CD4-positive, alpha-beta memory T cell (primary cell): ENCODE measurements at regions not wholly inside any gene's neighbourhood (a gene's known extent, or its start where the extent isn't known, plus 50 kb on each side); places are given as distances from the start of the nearest gene placed in this dataset.
"Not testable (repeated sequence)": the region's sequence is repeated elsewhere in the genome, so short reads cannot be mapped to it uniquely, and the experiment has no call there.

Experiments used
- CTCF ChIA-PET: fragments of 350-600 bp; sonication (Branson Sonifier 250); formaldehyde crosslinking; loops from one replicate; lab custom pipeline; 2021; ENCODE audit warnings: inconsistent platforms; ENCODE audit not compliant: partially characterized antibody; lab: Charles Lee
- POLR2A ChIA-PET: fragments of 350-600 bp; sonication (Branson Sonifier 250); formaldehyde crosslinking; loops from one replicate; lab custom pipeline; 2021; ENCODE audit not compliant: partially characterized antibody; lab: Charles Lee
- DNase-seq, 5 donors: peaks; one replicate each; pipeline versions ENCODE4 v3.0.0 to v3.0.0-alpha.2; 2020 to 2022; ENCODE audit warnings: mixed read lengths in 1 of 5
- H3K27ac ChIP-seq: one replicate; pipeline ENCODE4 v1.7.0; 2013; ENCODE audit warnings: low read depth, low read length
- H3K27me3 ChIP-seq: 2 replicates; pipeline ENCODE4 v1.7.0; 2013; ENCODE audit warnings: mild to moderate bottlenecking, low read length, moderate library complexity; ENCODE audit not compliant: insufficient read depth
- H3K36me3 ChIP-seq: 2 replicates; pipeline ENCODE4 v1.7.0; 2013; ENCODE audit warnings: mild to moderate bottlenecking, low read length, moderate library complexity; ENCODE audit not compliant: insufficient read depth
- H3K4me1 ChIP-seq: 2 replicates; pipeline ENCODE4 v1.7.0; 2013; ENCODE audit warnings: mild to moderate bottlenecking, low read length, moderate library complexity; ENCODE audit not compliant: insufficient read depth
- H3K4me3 ChIP-seq, 2 donors: one replicate each; pipeline ENCODE4 v1.7.0; 2013; ENCODE audit warnings: low read length in 2 of 2, mild to moderate bottlenecking in 1 of 2
- H3K9me3 ChIP-seq, 2 donors: one replicate each; pipeline ENCODE4 v1.7.0; 2013; ENCODE audit warnings: low read length in 2 of 2, control low read depth in 1 of 2; ENCODE audit not compliant: control insufficient read depth in 1 of 2
- H3K27ac Mint-ChIP-seq, 7 donors: one replicate each; pipeline ENCODE4 v1.8.0; 2020 to 2021; ENCODE audit warnings: mixed read lengths in 7 of 7, mild to moderate bottlenecking in 6 of 7, inconsistent platforms in 3 of 7, moderate library complexity in 3 of 7
- H3K27me3 Mint-ChIP-seq, 2 donors: one replicate each; pipeline ENCODE4 v1.8.0; 2020 to 2021; ENCODE audit warnings: mixed read lengths in 2 of 2
- H3K36me3 Mint-ChIP-seq, 2 donors: one replicate each; pipeline ENCODE4 v1.8.0; 2020 to 2021; ENCODE audit warnings: mixed read lengths in 2 of 2, inconsistent platforms in 1 of 2, mild to moderate bottlenecking in 1 of 2
- H3K4me1 Mint-ChIP-seq, 4 donors: one replicate each; pipeline ENCODE4 v1.8.0; 2020 to 2021; ENCODE audit warnings: mixed read lengths in 4 of 4, mild to moderate bottlenecking in 1 of 4
- H3K4me3 Mint-ChIP-seq, 8 donors: one replicate each; pipeline ENCODE4 v1.8.0; 2020 to 2021; ENCODE audit warnings: mixed read lengths in 8 of 8, mild to moderate bottlenecking in 7 of 8, moderate library complexity in 6 of 8, inconsistent platforms in 3 of 8
- H3K9me3 Mint-ChIP-seq, 8 donors: one replicate each; pipeline ENCODE4 v1.8.0; 2020 to 2021; ENCODE audit warnings: mixed read lengths in 8 of 8, mild to moderate bottlenecking in 5 of 8, inconsistent platforms in 3 of 8, moderate library complexity in 1 of 8
- intact Hi-C: fragments of 100-400 bp; cut with micrococcal nuclease; formaldehyde crosslinking; loops from one replicate; pipeline ENCODE4 v1.15.1; 2023

DNA sequence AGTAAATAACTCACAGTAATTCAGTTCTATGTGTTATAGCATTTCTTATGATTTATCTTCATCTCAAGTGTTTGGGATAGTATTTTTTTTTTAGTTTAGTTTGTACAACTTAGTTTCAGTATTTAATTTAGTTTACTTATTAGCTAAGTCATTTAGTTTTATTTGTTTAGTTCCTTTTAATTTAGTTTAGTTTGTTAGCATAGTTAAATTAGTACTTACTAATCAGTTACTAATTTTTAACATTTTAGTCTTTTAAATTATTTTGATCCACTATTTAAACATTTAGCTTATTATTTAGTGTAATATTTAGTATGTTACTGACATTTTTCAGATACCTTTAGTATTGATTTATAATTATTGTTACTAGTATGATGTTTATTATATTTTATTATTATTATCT is 85.2 kb upstream of the SIPA1L2 start:
- intact Hi-C loops = no loop called here
- Mint-ChIP-seq H3K36me3 (no peaks in the 10 kb centered on the region), H3K4me1 (no peaks in the 10 kb centered on the region), H3K9me3 (peaks cover 0 to 20% (median 11%) of the 10 kb centered on the region in 8 donors), H3K27me3 (peaks cover 16 to 20% of the 10 kb centered on the region in 2 donors), H3K27ac (no peak overlapping the region), H3K4me3 (no peak overlapping the region)
- H3K4me3 ChIP-seq = no peak overlapping the region
- no peaks in the 10 kb centered on the region for H3K27me3 ChIP-seq
- no peak overlapping the region for H3K27ac ChIP-seq
- no peaks in the 10 kb centered on the region for H3K9me3 ChIP-seq
- no peak for DNase-seq
- ChIA-PET POLR2A (no interaction called here), CTCF (no interaction called here)
- H3K4me1 ChIP-seq = no peaks in the 10 kb centered on the region
- no peaks in the 10 kb centered on the region for H3K36me3 ChIP-seq

DNA sequence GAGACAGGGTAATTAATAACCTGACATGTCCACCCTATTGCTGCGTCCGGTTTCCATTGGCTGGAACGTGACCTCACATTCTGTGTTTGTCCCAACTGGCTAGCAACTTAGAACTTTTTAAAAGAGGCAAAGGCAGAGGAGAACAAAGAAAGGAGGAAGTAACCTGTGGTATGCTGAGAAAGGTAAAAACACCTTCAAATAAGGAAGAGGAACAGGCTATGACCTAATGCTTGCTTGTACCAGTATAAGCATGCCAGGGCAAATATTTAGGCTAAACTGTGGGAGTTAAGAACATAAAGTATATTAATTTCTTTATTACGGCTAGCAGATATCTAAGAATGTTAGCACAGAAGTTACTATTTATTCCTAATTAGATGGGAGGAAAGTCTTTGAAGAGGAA is 87.3 kb upstream of the MAP10 start:
- H3K4me3 Mint-ChIP-seq, H3K27ac ChIP-seq, H3K4me1 Mint-ChIP-seq, H3K9me3 ChIP-seq, H3K27ac Mint-ChIP-seq, DNase-seq, POLR2A ChIA-PET, H3K36me3 ChIP-seq, intact Hi-C loops, H3K4me1 ChIP-seq, H3K36me3 Mint-ChIP-seq, CTCF ChIA-PET, H3K27me3 ChIP-seq, H3K4me3 ChIP-seq: not testable (repeated sequence)
- H3K27me3 Mint-ChIP-seq = peaks cover 16 to 20% of the 10 kb centered on the region in 2 donors
- peaks cover 0 to 22% (median 9%) of the 10 kb centered on the region in 8 donors for H3K9me3 Mint-ChIP-seq

DNA sequence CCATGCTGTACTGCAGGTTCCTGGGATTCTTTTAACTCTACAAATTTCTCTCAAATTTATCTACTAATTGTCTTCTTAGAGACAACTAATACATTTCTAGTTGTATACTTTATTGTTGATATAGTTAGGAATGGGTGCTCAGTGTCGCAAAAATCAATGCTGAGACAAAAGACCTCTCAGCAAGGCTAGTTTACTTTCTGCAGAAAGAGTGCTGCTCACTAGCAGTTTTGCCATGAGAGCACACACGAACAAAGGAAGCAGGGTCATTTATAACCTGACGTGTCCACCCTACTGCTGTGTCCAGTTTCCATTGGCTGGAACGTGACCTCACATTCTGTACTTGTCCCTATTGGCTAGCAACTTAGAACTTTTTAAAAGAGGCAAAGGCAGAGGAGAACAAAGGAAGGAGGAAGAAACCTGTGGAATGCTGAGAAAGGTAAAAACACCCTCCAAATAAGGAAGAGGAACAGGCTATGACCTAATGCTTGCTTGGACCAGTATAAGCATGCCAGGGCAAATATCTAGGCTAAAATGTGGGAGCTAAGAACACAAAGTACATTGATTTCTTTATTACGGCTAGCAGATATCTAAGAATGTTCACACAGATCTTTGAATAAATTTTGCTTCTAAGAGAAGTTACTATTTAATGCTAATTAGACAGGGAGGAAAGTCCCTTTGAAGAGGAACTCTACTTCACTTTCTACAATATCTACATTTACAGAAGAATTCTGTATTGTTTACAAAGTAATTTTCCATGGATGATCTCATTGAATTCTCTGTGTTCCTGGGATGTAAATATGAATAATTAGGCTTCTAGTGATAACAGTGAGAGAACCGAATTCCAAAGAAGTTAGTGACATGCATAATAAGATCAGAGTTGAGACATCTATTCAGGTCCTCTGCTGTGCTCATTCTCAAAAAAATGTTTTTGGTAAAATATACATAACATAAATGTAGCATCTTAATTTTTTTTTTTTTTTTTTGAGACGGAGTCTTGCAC is 86.0 kb upstream of the MAP10 start:
- ChIA-PET POLR2A (no interaction called here), CTCF (no interaction called here)
- H3K27me3 Mint-ChIP-seq = peaks cover 16 to 20% of the 10 kb centered on the region in 2 donors
- no peak for DNase-seq
- H3K4me1 ChIP-seq = no peaks in the 10 kb centered on the region
- H3K27ac ChIP-seq = no peak overlapping the region
- H3K4me1 Mint-ChIP-seq = no peaks in the 10 kb centered on the region
- H3K27ac Mint-ChIP-seq = no peak overlapping the region
- H3K36me3 ChIP-seq = no peaks in the 10 kb centered on the region
- peaks cover 0 to 17% (median 4%) of the 10 kb centered on the region in 8 donors for H3K9me3 Mint-ChIP-seq
- intact Hi-C loops = no loop called here
- H3K9me3 ChIP-seq = no peaks in the 10 kb centered on the region
- H3K36me3 Mint-ChIP-seq = no peaks in the 10 kb centered on the region
- H3K4me3 Mint-ChIP-seq = no peak overlapping the region
- H3K27me3 ChIP-seq = no peaks in the 10 kb centered on the region
- no peak overlapping the region for H3K4me3 ChIP-seq

DNA sequence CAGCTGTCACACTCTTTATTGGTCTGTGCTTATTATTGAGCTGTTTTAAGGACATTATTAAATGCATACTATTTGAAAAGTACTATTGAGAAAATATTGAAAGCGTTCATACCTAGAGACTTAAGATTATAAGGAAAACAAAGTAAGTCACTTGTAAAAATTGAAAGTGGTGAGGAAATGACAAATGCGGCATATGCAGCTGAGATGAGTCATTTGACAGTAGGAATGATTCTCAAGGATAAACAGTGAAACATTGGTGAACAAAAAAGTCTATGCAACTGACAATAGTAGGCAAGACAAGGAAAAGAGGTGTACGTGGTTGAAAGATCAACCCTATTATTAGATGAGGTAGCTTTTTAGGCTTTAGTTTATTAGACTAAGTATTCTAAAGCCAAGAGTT is 82.6 kb upstream of the MAP10 start:
- DNase-seq = no peak
- Histone ChIP-seq H3K9me3 (no peaks in the 10 kb centered on the region), H3K27ac (no peak overlapping the region), H3K4me3 (no peak overlapping the region), H3K36me3 (no peaks in the 10 kb centered on the region), H3K27me3 (no peaks in the 10 kb centered on the region), H3K4me1 (no peaks in the 10 kb centered on the region)
- Mint-ChIP-seq H3K9me3 (peaks cover 0 to 16% (median 3%) of the 10 kb centered on the region in 8 donors), H3K27ac (no peak overlapping the region), H3K4me1 (peaks cover 6 to 10% (median 9%) of the 10 kb centered on the region in 4 donors), H3K4me3 (no peak overlapping the region), H3K27me3 (peaks cover 9 to 15% of the 10 kb centered on the region in 2 donors), H3K36me3 (no peaks in the 10 kb centered on the region)
- ChIA-PET CTCF (no interaction called here), POLR2A (no interaction called here)
- intact Hi-C loops = no loop called here

DNA sequence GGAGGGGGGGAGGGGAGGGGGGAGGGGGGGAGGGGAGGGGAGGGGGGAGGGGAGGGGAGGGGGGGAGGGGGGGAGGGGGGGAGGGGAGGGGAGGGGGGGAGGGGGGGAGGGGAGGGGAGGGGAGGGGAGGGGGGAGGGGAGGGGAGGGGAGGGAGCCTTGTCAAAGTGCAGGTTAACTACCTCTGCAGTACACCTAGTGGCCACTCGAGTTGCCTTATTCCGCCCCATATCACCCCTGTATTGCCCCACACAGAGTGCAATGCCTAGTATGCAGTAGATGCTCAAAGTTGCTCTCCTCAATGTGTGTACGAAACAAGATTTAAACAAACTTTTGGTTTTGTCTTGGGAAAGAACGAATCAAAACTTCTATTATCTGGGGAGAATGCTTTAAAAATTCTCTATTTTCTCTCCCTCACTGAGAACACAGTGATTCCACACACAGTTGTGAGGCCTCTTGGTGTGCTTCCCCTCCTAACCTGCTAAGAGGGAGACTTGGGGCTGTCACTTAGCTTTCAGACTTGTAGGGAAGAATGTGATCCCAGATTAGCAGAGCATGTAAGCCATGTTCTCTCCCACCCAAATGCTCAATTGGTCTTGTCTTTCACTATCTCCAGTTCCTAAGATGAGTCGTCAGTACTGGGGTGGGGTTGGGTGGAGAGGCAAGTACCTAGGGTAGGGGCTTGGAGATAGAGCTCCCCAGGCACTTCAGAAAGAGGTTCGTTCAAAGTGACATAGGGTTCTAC is 79.7 kb upstream of the MAP10 start:
- Histone ChIP-seq H3K4me1 (no peaks in the 10 kb centered on the region), H3K27ac (no peak overlapping the region), H3K27me3 (no peaks in the 10 kb centered on the region), H3K4me3 (no peak overlapping the region), H3K9me3 (no peaks in the 10 kb centered on the region), H3K36me3 (no peaks in the 10 kb centered on the region)
- H3K4me1 Mint-ChIP-seq = peaks cover 6 to 10% (median 9%) of the 10 kb centered on the region in 4 donors
- H3K36me3 Mint-ChIP-seq = no peaks in the 10 kb centered on the region
- peak overlapping the region in 1 of 7 donors; percentile 44 for H3K27ac Mint-ChIP-seq
- ChIA-PET CTCF (no interaction called here), POLR2A (no interaction called here)
- H3K9me3 Mint-ChIP-seq = no peaks in the 10 kb centered on the region
- peaks cover 7% of the 10 kb centered on the region in 2 donors for H3K27me3 Mint-ChIP-seq
- DNase-seq = no peak
- H3K4me3 Mint-ChIP-seq = peak overlapping the region in 1 of 8 donors; percentile 45
- intact Hi-C loops = no loop called here

DNA sequence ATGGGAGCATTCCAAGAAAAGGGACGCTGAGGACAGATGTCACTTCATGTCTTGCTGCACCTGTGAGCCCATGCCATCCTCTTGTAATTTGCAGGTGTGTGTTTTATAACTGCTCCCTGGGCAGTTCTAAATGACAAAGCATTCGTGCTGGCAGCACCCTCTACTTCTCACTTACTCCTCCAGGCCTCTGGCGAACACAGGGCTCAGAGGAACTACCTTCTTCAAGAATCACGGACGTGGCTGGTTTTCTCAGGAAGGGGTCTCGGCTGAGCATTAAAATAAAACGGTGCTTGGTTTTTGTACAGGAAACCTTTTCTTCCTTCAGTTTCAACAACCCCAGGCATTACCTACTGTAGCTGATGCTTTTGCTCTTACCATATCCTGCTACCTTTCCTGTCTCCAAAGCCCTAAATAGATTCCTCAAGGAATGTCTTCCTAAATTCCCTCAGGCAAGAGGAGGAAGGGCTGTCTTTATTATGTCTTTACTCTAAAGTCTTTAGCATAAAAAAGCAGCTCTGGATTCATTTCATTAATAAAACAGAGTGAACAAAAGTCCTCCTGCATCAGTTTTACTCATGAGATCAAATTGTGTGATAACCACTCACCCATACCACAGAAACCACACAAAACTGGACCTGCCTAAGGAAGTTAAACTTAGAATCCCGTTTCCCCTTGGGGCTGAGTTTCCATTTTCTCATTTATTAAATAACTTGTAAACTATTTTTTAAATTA is 79.0 kb upstream of the MAP10 start:
- H3K27me3 Mint-ChIP-seq = peaks cover 7% of the 10 kb centered on the region in 2 donors
- no peak for DNase-seq
- H3K27ac Mint-ChIP-seq = no peak overlapping the region
- POLR2A ChIA-PET = no interaction called here
- no peak overlapping the region for H3K4me3 ChIP-seq
- intact Hi-C loops = no loop called here
- no peak overlapping the region for H3K27ac ChIP-seq
- peak overlapping the region in 2 of 8 donors; percentile 45 to 55 for H3K4me3 Mint-ChIP-seq
- H3K9me3 ChIP-seq = no peaks in the 10 kb centered on the region
- no peaks in the 10 kb centered on the region for H3K36me3 ChIP-seq
- no peaks in the 10 kb centered on the region for H3K9me3 Mint-ChIP-seq
- no peaks in the 10 kb centered on the region for H3K4me1 ChIP-seq
- no peaks in the 10 kb centered on the region for H3K36me3 Mint-ChIP-seq
- CTCF ChIA-PET = no interaction called here
- peaks cover 6 to 10% (median 9%) of the 10 kb centered on the region in 4 donors for H3K4me1 Mint-ChIP-seq
- no peaks in the 10 kb centered on the region for H3K27me3 ChIP-seq
